B cell (primary cell): ENCODE measurements at regions not wholly inside any gene's neighbourhood (a gene's known extent, or its start where the extent isn't known, plus 50 kb on each side); places are given as distances from the start of the nearest gene placed in this dataset.

Experiments used
- ATAC-seq: fragments of 200-7000 bp; cut with Tn5 transposase; one replicate; pipeline ENCODE4 v1.10.0; 2021; ENCODE audit warnings: low read depth, mild to moderate bottlenecking, moderate number of reproducible peaks, moderate library complexity
- CTCF ChIA-PET: fragments of 350-600 bp; sonication (Branson Sonifier 250); formaldehyde crosslinking; loops from one replicate; lab custom pipeline; 2021; ENCODE audit warnings: antibody characterized with exemption, inconsistent platforms; lab: Charles Lee
- POLR2A ChIA-PET: fragments of 350-600 bp; sonication (Branson Sonifier 250); formaldehyde crosslinking; loops from one replicate; lab custom pipeline; 2021; ENCODE audit warnings: antibody characterized with exemption; lab: Charles Lee
- DNase-seq: peaks from one replicate; pipeline ENCODE4 v3.0.0; 2013
- H2AFZ ChIP-seq: 2 replicates; pipeline ENCODE4 v1.6.1; 2012; ENCODE audit warnings: mild to moderate bottlenecking, low read depth, low read length; ENCODE audit not compliant: insufficient read depth, poor library complexity, severe bottlenecking
- H3K27ac ChIP-seq, 2 donors: 1 replicate in 1 of 2; 2 replicates in 1 of 2; pipeline ENCODE4 v1.5.1; 2012 to 2013; ENCODE audit warnings: low read length in 2 of 2, mild to moderate bottlenecking in 2 of 2, moderate library complexity in 1 of 2
- H3K27me3 ChIP-seq, 4 experiments: fragments of 200-600 bp in 1 of 4; sonication (generic) in 1 of 4; replicated peaks in 1 of 4; 1 replicate in 2 of 4; 2 replicates in 2 of 4; pipeline versions ENCODE4 v1.6.1 to v1.7.0; 2013 to 2016; ENCODE audit warnings: low read length in 3 of 4, mild to moderate bottlenecking in 2 of 4, mixed read lengths in 1 of 4, moderate library complexity in 1 of 4; ENCODE audit not compliant: insufficient read depth in 4 of 4, control insufficient read depth in 3 of 4; ENCODE audit errors: control extremely low read depth in 1 of 4
- H3K36me3 ChIP-seq, 2 experiments: replicated peaks in 1 of 2; 1 replicate in 1 of 2; 2 replicates in 1 of 2; pipeline versions ENCODE4 v1.6.1 to v1.7.1; 2013; ENCODE audit warnings: low read length in 1 of 2; ENCODE audit not compliant: insufficient read depth in 2 of 2, control insufficient read depth in 1 of 2; ENCODE audit errors: control extremely low read depth in 1 of 2, extremely low read depth in 1 of 2
- H3K4me1 ChIP-seq, 2 donors: fragments of 200-600 bp in 1 of 2; sonication (generic) in 1 of 2; 1 replicate in 1 of 2; 2 replicates in 1 of 2; pipeline versions ENCODE4 v1.5.1 to v1.6.1; 2013 to 2017; ENCODE audit warnings: low read length in 2 of 2; ENCODE audit not compliant: control insufficient read depth in 2 of 2, insufficient read depth in 2 of 2
- H3K4me2 ChIP-seq: replicated peaks from 2 replicates; pipeline ENCODE3; 2012; ENCODE audit warnings: mild to moderate bottlenecking, low read depth, low read length; ENCODE audit not compliant: poor library complexity, severe bottlenecking
- H3K4me3 ChIP-seq, 5 experiments: fragments of 200-600 bp in 1 of 5; sonication (generic) in 1 of 5; 1 replicate in 3 of 5; 2 replicates in 2 of 5; pipeline versions ENCODE4 v1.5.1 to v1.7.0; 2011 to 2016; ENCODE audit warnings: low read length in 4 of 5, mild to moderate bottlenecking in 4 of 5, low read depth in 2 of 5, control low read depth in 1 of 5, moderate library complexity in 1 of 5; ENCODE audit not compliant: insufficient read depth in 1 of 5; ENCODE audit errors: control extremely low read depth in 1 of 5, extremely low read depth in 1 of 5
- H3K79me2 ChIP-seq: fragments of 200-600 bp; sonication (generic); one replicate; pipeline ENCODE4 v1.6.0; 2016; ENCODE audit warnings: low read length; ENCODE audit not compliant: control insufficient read depth, insufficient read depth
- H3K9ac ChIP-seq: fragments of 200-600 bp; sonication (generic); 2 replicates; pipeline ENCODE4 v1.6.1; 2017; ENCODE audit warnings: mild to moderate bottlenecking, low read length, moderate library complexity
- H3K9me3 ChIP-seq, 3 donors: one replicate each; pipeline versions ENCODE4 v1.6.1 to v1.7.1; 2013; ENCODE audit warnings: low read length in 2 of 3; ENCODE audit not compliant: control insufficient read depth in 2 of 3, insufficient read depth in 1 of 3; ENCODE audit errors: control extremely low read depth in 1 of 3
- H4K20me1 ChIP-seq: 2 replicates; pipeline ENCODE4 v1.6.0; 2012; ENCODE audit warnings: mild to moderate bottlenecking, low read length; ENCODE audit not compliant: insufficient read depth, control insufficient read depth, poor library complexity, severe bottlenecking
- H3K27ac Mint-ChIP-seq: one replicate; pipeline ENCODE4 v1.8.0; 2021; ENCODE audit warnings: mixed read lengths
- H3K27me3 Mint-ChIP-seq: one replicate; pipeline ENCODE4 v1.8.0; 2021; ENCODE audit warnings: mixed read lengths
- H3K4me1 Mint-ChIP-seq: one replicate; pipeline ENCODE4 v1.8.0; 2021; ENCODE audit warnings: mixed read lengths
- H3K4me3 Mint-ChIP-seq: one replicate; pipeline ENCODE4 v1.8.0; 2021; ENCODE audit warnings: mixed read lengths
- H3K9me3 Mint-ChIP-seq: one replicate; pipeline ENCODE4 v1.8.0; 2022; ENCODE audit warnings: mixed read lengths; ENCODE audit not compliant: insufficient read depth
- EZH2 ChIP-seq: IDR thresholded peaks from 2 replicates; pipeline ENCODE4 v1.6.1; 2012; ENCODE audit warnings: borderline replicate concordance, low read depth, mild to moderate bottlenecking, moderate library complexity, low read length; ENCODE audit not compliant: insufficient read depth, poor library complexity, severe bottlenecking
- WGBS: methylation state at CpG from one replicate; pipeline ENCODE4 v1.1.5; 2013; ENCODE audit warnings: missing lambda C conversion rate; ENCODE audit not compliant: insufficient coverage; 5-methylcytosine and 5-hydroxymethylcytosine counted together
- intact Hi-C: fragments of 100-400 bp; cut with micrococcal nuclease; formaldehyde crosslinking; loops from one replicate; pipeline ENCODE4 v1.10.0; 2022
- TF ChIP-seq, protein P1 (sequence below): fragments of 200-600 bp; IDR thresholded peaks from one replicate; pipeline ENCODE4 v1.8.0; 2022; ENCODE audit warnings: antibody characterized with exemption, mild to moderate bottlenecking

GRCh38 chr4:175874306-175874705 lies 62.2 kb upstream of the GPM6A start:
- H3K79me2 ChIP-seq = no peaks in the 10 kb centered on the region
- no peaks in the 10 kb centered on the region for H3K27me3 Mint-ChIP-seq
- H3K9me3 Mint-ChIP-seq = peaks cover 3% of the 10 kb centered on the region
- TF ChIP-seq, protein P1, sequence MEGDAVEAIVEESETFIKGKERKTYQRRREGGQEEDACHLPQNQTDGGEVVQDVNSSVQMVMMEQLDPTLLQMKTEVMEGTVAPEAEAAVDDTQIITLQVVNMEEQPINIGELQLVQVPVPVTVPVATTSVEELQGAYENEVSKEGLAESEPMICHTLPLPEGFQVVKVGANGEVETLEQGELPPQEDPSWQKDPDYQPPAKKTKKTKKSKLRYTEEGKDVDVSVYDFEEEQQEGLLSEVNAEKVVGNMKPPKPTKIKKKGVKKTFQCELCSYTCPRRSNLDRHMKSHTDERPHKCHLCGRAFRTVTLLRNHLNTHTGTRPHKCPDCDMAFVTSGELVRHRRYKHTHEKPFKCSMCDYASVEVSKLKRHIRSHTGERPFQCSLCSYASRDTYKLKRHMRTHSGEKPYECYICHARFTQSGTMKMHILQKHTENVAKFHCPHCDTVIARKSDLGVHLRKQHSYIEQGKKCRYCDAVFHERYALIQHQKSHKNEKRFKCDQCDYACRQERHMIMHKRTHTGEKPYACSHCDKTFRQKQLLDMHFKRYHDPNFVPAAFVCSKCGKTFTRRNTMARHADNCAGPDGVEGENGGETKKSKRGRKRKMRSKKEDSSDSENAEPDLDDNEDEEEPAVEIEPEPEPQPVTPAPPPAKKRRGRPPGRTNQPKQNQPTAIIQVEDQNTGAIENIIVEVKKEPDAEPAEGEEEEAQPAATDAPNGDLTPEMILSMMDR = no peak
- no peak for TF ChIP-seq EZH2
- H3K4me1 ChIP-seq = no peaks in the 10 kb centered on the region
- no peak overlapping the region for H3K9ac ChIP-seq
- CTCF ChIA-PET = no interaction called here
- no peak overlapping the region for H3K27ac ChIP-seq
- no peak overlapping the region for H3K27ac Mint-ChIP-seq
- no peak overlapping the region for H3K4me3 Mint-ChIP-seq
- DNase-seq (no peak), ATAC-seq (no peak)
- no peaks in the 10 kb centered on the region for H3K36me3 ChIP-seq
- POLR2A ChIA-PET = no interaction called here
- 48% methylated on average over 4 of the region's 5 CpGs for WGBS
- intact Hi-C loops = no loop called here
- no peak overlapping the region for H3K4me3 ChIP-seq
- peaks cover 1 to 9% (median 2%) of the 10 kb centered on the region in 3 donors for H3K9me3 ChIP-seq
- no peak overlapping the region for H2AFZ ChIP-seq
- no peak overlapping the region for H3K4me2 ChIP-seq
- no peaks in the 10 kb centered on the region for H3K4me1 Mint-ChIP-seq
- H3K27me3 ChIP-seq = no peaks in the 10 kb centered on the region
- H4K20me1 ChIP-seq = no peaks in the 10 kb centered on the region

DNA sequence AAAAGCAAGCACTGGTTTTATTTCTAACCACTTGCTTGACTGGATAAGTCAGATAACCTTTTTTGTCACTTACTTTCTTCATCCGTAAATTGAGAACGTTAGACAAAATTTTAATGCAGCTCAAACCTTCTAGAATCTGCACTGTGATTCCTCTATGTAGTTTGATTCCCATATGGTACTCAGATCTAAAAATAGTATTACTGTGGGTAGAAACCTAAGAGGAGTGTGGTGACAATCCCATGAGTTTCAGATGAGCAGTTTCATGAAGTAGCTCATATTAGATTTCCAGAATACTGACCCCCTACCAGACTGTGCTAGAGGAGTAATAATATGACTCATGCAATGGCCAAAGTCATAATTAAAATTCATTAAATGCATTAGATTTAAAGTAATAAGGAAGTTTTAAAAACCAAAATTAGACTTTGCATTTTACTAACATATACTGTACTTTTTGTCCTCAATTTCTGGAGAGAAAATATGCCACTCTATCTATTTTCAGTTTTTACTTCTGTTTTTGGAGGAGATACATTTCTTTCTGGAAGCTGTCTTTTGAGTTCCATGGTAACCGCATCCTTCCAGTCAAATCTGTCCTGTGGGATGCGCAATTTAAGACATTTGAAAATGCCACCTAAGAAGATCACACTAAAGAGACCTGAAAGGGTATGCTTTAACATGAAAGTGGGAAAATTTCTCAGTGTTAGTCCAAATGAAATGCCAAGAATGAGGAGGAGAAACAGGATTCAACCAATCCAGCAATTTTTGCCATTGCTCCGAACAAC lies 64.1 kb upstream of the GPM6A start:
- H2AFZ ChIP-seq = no peak overlapping the region
- H3K79me2 ChIP-seq = no peaks in the 10 kb centered on the region
- H3K27me3 ChIP-seq = no peaks in the 10 kb centered on the region
- no peak overlapping the region for H3K4me2 ChIP-seq
- ATAC-seq (no peak), DNase-seq (no peak)
- no peak overlapping the region for H3K27ac ChIP-seq
- H3K27me3 Mint-ChIP-seq = no peaks in the 10 kb centered on the region
- no peaks in the 10 kb centered on the region for H4K20me1 ChIP-seq
- no peaks in the 10 kb centered on the region for H3K4me1 ChIP-seq
- intact Hi-C loops = no loop called here
- H3K4me3 Mint-ChIP-seq = no peak overlapping the region
- H3K4me1 Mint-ChIP-seq = no peaks in the 10 kb centered on the region
- WGBS = 100% methylated on average over 2 of the region's 5 CpGs
- ChIA-PET POLR2A (no interaction called here), CTCF (no interaction called here)
- H3K9me3 Mint-ChIP-seq = peaks cover 5% of the 10 kb centered on the region
- no peak overlapping the region for H3K9ac ChIP-seq
- peaks cover 1 to 9% (median 2%) of the 10 kb centered on the region in 3 donors for H3K9me3 ChIP-seq
- no peak overlapping the region for H3K4me3 ChIP-seq
- TF ChIP-seq, protein P1 = no peak
- TF ChIP-seq EZH2 = no peak
- no peak overlapping the region for H3K27ac Mint-ChIP-seq
- H3K36me3 ChIP-seq = no peaks in the 10 kb centered on the region
